HG02571 (cell line): ENCODE measurements at regions not wholly inside any gene's neighbourhood (a gene's known extent, or its start where the extent isn't known, plus 50 kb on each side); places are given as distances from the start of the nearest gene placed in this dataset.

Source experiments
- ATAC-seq: cut with Tn5 transposase; IDR thresholded peaks from one replicate; pipeline ENCODE4 v1.9.1; 2021; ENCODE audit warnings: mild to moderate bottlenecking, moderate library complexity; ENCODE audit not compliant: unreplicated experiment

- no peak for ATAC-seq
Observed at GRCh38 chr7:85733169-85733915, 546.5 kb upstream of the SEMA3D start.

- ATAC-seq, result no peak
Observed at GRCh38 chr7:85730012-85730411, 543.2 kb upstream of the SEMA3D start.

GRCh38 chr7:85725026-85725425, 538.2 kb upstream of the SEMA3D start:
- no peak for ATAC-seq

GRCh38 chr7:85719981-85720953, 533.4 kb upstream of the SEMA3D start:
- no peak for ATAC-seq

- no peak for ATAC-seq
Observed at GRCh38 chr7:85716353-85716752, 529.5 kb upstream of the SEMA3D start.

GRCh38 chr7:85714951-85715350, 528.1 kb upstream of the SEMA3D start:
- no peak for ATAC-seq

- ATAC-seq, result no peak
Observed at GRCh38 chr7:85714043-85714578, 527.3 kb upstream of the SEMA3D start.

GRCh38 chr7:85713171-85713570, 526.3 kb upstream of the SEMA3D start:
- no peak for ATAC-seq

- ATAC-seq, result no peak
Observed at GRCh38 chr7:85711894-85712293, 525.0 kb upstream of the SEMA3D start.

GRCh38 chr7:85710960-85711359, 524.1 kb upstream of the SEMA3D start:
- ATAC-seq, result no peak

GRCh38 chr7:85708221-85708620, 521.4 kb upstream of the SEMA3D start:
- no peak for ATAC-seq

GRCh38 chr7:85705076-85705475, 518.2 kb upstream of the SEMA3D start:
- no peak for ATAC-seq

GRCh38 chr7:85703251-85704010, 516.6 kb upstream of the SEMA3D start:
- ATAC-seq, result no peak

GRCh38 chr7:85702348-85702747, 515.5 kb upstream of the SEMA3D start:
- no peak for ATAC-seq

- ATAC-seq, result no peak
Observed at GRCh38 chr7:85699482-85699881, 512.6 kb upstream of the SEMA3D start.

- ATAC-seq, result no peak
Observed at GRCh38 chr7:85695533-85695932, 508.7 kb upstream of the SEMA3D start.

GRCh38 chr7:85695041-85695440, 508.2 kb upstream of the SEMA3D start:
- no peak for ATAC-seq

- ATAC-seq, result no peak
Observed at GRCh38 chr7:85693326-85693725, 506.5 kb upstream of the SEMA3D start.

- no peak for ATAC-seq
Observed at GRCh38 chr7:85688712-85689111, 501.9 kb upstream of the SEMA3D start.

GRCh38 chr7:85686401-85687181, 499.7 kb upstream of the SEMA3D start:
- ATAC-seq, result no peak
